ENCODE measurements at regions not wholly inside any gene's neighbourhood (a gene's known extent, or its start where the extent isn't known, plus 50 kb on each side); places are given as distances from the start of the nearest gene placed in this dataset.

GRCh38 chr6:2514965-2515543, 235.7 kb downstream of the MYLK4 start:
- Histone ChIP-seq H4K20me1 (ENCODE audit: low read length) (no peaks in the 10 kb centered on the region), H3K27ac (ENCODE audit: low read length) (no peak overlapping the region), H3K36me3 (ENCODE audit: low read depth, low read length) (no peaks in the 10 kb centered on the region), H2AFZ (ENCODE audit: low read length) (no peak overlapping the region), H3K9ac (ENCODE audit: low read length) (no peak overlapping the region), H3F3A (ENCODE audit: low read length, unreplicated experiment) (no peaks in the 10 kb centered on the region), H3K79me2 (ENCODE audit: low read length) (no peaks in the 10 kb centered on the region), H3K27me3 (ENCODE audit: low read length) (no peaks in the 10 kb centered on the region), H3K9me3 (ENCODE audit: low read length) (peaks cover 5% of the 10 kb centered on the region; the same call in 1 of the 2 replicates), H3K4me2 (ENCODE audit: low read length) (no peak overlapping the region), H3K9me2 (replicated peaks; ENCODE audit: low read length) (no peaks in the 10 kb centered on the region), H3K4me1 (ENCODE audit: insufficient read depth, low read length) (peaks cover 13% of the 10 kb centered on the region), H3K4me3 (ENCODE audit: low read length) (no peak overlapping the region)
- no TSS peak for BruUV-seq (replicated peaks)
- no peak for DNase-seq
- no peak for TF ChIP-seq EZH2 (IDR thresholded peaks at IDR 0.05; ENCODE audit: low read length, unreplicated experiment)
- TF ChIP-seq CTCF (conservative IDR thresholded peaks at IDR 0.05; ENCODE audit: low read depth, low read length), result no peak
- no peak for TF ChIP-seq EZH2phosphoT487 (IDR thresholded peaks at IDR 0.05; ENCODE audit: borderline replicate concordance, low read length)
- no peak for ATAC-seq
- ChIA-PET POLR2A (ENCODE audit: unreplicated experiment) (no interaction called here), CTCF (no interaction called here)
- intact Hi-C loops (cut with micrococcal nuclease), result no loop called here

GRCh38 chr6:2512802-2513201, 237.9 kb downstream of the MYLK4 start:
- no peak overlapping the region for H3K4me2 ChIP-seq (ENCODE audit: low read length)
- no peaks in the 10 kb centered on the region for H3K36me3 ChIP-seq (ENCODE audit: low read depth, low read length)
- DNase-seq (no peak), ATAC-seq (no peak)
- H4K20me1 ChIP-seq (ENCODE audit: low read length), result no peaks in the 10 kb centered on the region
- H3K79me2 ChIP-seq (ENCODE audit: low read length), result no peaks in the 10 kb centered on the region
- H3K4me1 ChIP-seq (ENCODE audit: insufficient read depth, low read length), result peaks cover 3% of the 10 kb centered on the region; the same call in 1 of the 2 replicates
- intact Hi-C loops (cut with micrococcal nuclease), result no loop called here
- H3F3A ChIP-seq (ENCODE audit: low read length, unreplicated experiment), result no peaks in the 10 kb centered on the region
- no peak overlapping the region for H3K4me3 ChIP-seq (ENCODE audit: low read length)
- no TSS peak for BruUV-seq (replicated peaks)
- H3K9me2 ChIP-seq (replicated peaks; ENCODE audit: low read length), result no peaks in the 10 kb centered on the region
- H3K27ac ChIP-seq (ENCODE audit: low read length), result no peak overlapping the region
- TF ChIP-seq CTCF (conservative IDR thresholded peaks at IDR 0.05; ENCODE audit: low read depth, low read length), result no peak
- no peak for TF ChIP-seq EZH2 (IDR thresholded peaks at IDR 0.05; ENCODE audit: low read length, unreplicated experiment)
- TF ChIP-seq EZH2phosphoT487 (IDR thresholded peaks at IDR 0.05; ENCODE audit: borderline replicate concordance, low read length), result no peak
- ChIA-PET POLR2A (ENCODE audit: unreplicated experiment) (no interaction called here), CTCF (no interaction called here)
- H3K27me3 ChIP-seq (ENCODE audit: low read length), result peaks cover 9% of the 10 kb centered on the region
- no peak overlapping the region for H2AFZ ChIP-seq (ENCODE audit: low read length)
- no peak overlapping the region for H3K9ac ChIP-seq (ENCODE audit: low read length)
- H3K9me3 ChIP-seq (ENCODE audit: low read length), result no peaks in the 10 kb centered on the region

- Histone ChIP-seq H3K27ac (ENCODE audit: low read length) (no peak overlapping the region), H3K36me3 (ENCODE audit: low read depth, low read length) (no peaks in the 10 kb centered on the region), H3F3A (ENCODE audit: low read length, unreplicated experiment) (no peaks in the 10 kb centered on the region), H3K4me1 (ENCODE audit: insufficient read depth, low read length) (no peaks in the 10 kb centered on the region), H4K20me1 (ENCODE audit: low read length) (no peaks in the 10 kb centered on the region), H2AFZ (ENCODE audit: low read length) (no peak overlapping the region), H3K27me3 (ENCODE audit: low read length) (peaks cover 25% of the 10 kb centered on the region), H3K9me2 (replicated peaks; ENCODE audit: low read length) (no peaks in the 10 kb centered on the region), H3K4me2 (ENCODE audit: low read length) (no peak overlapping the region), H3K79me2 (ENCODE audit: low read length) (no peaks in the 10 kb centered on the region), H3K9me3 (ENCODE audit: low read length) (no peaks in the 10 kb centered on the region), H3K4me3 (ENCODE audit: low read length) (no peak overlapping the region), H3K9ac (ENCODE audit: low read length) (no peak overlapping the region)
- DNase-seq, result no peak
- ChIA-PET POLR2A (ENCODE audit: unreplicated experiment) (no interaction called here), CTCF (no interaction called here)
- no TSS peak for BruUV-seq (replicated peaks)
- intact Hi-C loops (cut with micrococcal nuclease), result no loop called here
- ATAC-seq, result no peak
- TF ChIP-seq EZH2 (IDR thresholded peaks at IDR 0.05; ENCODE audit: low read length, unreplicated experiment), result no peak
- no peak for TF ChIP-seq EZH2phosphoT487 (IDR thresholded peaks at IDR 0.05; ENCODE audit: borderline replicate concordance, low read length)
- TF ChIP-seq CTCF (conservative IDR thresholded peaks at IDR 0.05; ENCODE audit: low read depth, low read length), result no peak
Measured at GRCh38 chr6:2510316-2510715, 240.4 kb downstream of the MYLK4 start.

Measured in PC-3 (cell line).